Hepatic stellate cell (primary cell): ENCODE measurements at regions not wholly inside any gene's neighbourhood (a gene's known extent, or its start where the extent isn't known, plus 50 kb on each side); places are given as distances from the start of the nearest gene placed in this dataset.
"Not testable (repeated sequence)": the region's sequence is repeated elsewhere in the genome, so short reads cannot be mapped to it uniquely, and the experiment has no call there.

Experiments
- DNase-seq: peaks from one replicate; pipeline ENCODE4 v3.0.0; 2011; ENCODE audit warnings: low spot score

- no peak for DNase-seq
Observed at GRCh38 chr6:85192596-85192995, 257.3 kb upstream of the NT5E start.

DNA sequence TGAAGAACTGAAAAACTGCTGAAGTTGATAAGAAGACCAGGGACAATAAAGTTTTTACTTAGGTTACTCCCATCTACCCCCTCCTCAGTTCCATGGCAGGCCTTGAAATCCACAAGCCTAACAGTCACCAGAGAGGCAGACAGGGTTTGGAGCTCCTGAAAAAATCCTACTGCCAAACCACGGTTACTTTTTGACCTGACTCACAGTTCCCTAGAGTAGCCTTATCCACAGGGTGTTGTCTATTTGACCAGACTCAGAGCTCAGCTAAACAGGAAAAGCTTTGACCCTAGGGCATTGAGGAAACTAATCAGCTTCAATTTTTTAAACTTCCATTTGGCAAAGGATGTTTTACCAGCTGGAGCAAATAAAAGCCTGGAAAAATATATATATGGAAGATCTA is 257.7 kb upstream of the NT5E start:
- no peak for DNase-seq

DNA sequence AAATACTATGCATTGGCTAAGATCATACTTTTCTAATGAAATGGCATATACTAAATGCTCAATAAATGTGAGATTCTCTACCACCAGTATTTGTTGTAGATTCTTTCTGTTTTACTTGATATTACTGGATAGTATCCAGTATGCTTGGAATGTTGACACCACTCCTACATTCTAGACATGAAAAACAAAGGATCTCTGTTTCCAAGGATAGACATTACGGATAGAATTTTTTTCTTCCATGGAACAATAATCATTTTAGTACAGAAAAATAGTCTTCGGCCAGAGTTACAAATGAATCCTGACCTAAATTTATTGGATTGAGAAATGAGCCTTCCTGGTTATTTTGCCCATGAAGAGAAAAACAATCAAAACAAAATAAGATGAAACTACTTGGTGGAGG is 258.2 kb upstream of the NT5E start:
- no peak for DNase-seq

DNA sequence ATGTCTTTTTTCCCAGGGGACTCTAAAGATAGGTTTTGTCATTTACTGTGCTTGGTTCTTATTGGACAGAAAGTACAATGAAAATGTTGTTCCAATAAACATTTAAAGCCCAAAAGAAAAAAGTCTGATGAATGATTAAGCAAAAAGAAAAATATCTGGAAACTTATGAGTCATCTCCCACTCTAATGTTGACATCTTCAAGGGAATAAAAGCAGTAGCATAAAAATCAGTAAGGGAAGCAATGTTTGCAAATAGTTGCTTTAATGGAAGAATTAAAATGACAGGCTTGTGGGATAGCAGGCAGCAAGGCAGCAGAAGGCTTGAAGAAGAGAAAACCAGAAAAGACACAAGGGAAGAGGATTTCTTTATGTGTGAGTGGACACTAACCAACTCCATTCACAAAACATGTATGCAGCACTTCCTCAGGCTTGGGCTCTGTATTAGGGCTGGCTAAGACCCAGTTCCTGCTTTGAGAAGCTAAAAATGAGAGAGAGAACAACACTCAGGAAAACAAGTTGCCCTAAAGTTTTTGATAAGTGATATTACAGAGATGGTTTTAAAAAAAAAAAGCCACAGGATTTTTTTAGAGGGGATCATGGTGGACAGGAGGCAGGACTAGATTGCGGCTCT is 263.2 kb upstream of the NT5E start:
- no peak for DNase-seq

GRCh38 chr6:85185977-85186376 is 263.9 kb upstream of the NT5E start:
- no peak for DNase-seq

- no peak for DNase-seq
Observed at GRCh38 chr6:85183841-85184240, 266.0 kb upstream of the NT5E start.

- no peak for DNase-seq
Observed at GRCh38 chr6:85172705-85173104, 277.2 kb upstream of the NT5E start.

DNA sequence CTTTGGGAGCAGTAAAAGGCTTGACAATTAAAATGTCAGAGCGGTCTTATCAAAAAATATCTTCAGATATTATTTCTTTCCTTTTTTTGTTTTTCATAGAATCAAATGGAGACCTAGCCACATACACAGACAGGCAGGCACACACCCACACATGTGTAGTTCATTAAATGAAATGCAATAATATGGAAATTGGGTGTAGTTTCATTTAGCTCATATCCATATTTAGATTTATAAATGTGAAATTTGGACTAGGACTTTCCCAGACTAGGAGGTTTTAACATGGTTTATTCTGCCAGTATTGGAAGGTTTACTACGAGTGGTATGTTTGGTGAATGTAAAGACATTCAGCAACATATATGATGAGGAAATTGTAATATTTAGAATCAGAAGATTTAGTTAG is 277.7 kb upstream of the NT5E start:
- DNase-seq: no peak

DNA sequence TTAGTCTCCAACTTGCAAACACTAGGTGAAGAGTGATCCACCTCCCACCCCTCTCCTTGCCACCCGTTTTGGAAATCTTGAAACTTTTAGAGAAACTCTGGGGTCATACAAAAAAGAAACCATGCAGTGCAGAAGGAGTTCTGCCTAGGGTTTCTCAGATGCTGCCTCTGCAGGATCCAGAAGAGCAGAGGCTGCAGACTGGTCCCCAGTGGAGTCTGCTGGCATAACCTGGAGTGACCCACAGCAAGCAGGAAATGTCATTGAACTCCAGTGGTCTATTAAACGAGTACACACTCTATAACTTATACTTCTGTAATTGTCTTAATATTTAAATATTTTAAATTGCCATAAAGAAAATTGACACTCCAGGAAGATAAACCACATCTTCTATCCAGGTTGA is 280.7 kb upstream of the NT5E start:
- DNase-seq: no peak

GRCh38 chr6:85168146-85168545 is 281.7 kb upstream of the NT5E start:
- DNase-seq: no peak

DNA sequence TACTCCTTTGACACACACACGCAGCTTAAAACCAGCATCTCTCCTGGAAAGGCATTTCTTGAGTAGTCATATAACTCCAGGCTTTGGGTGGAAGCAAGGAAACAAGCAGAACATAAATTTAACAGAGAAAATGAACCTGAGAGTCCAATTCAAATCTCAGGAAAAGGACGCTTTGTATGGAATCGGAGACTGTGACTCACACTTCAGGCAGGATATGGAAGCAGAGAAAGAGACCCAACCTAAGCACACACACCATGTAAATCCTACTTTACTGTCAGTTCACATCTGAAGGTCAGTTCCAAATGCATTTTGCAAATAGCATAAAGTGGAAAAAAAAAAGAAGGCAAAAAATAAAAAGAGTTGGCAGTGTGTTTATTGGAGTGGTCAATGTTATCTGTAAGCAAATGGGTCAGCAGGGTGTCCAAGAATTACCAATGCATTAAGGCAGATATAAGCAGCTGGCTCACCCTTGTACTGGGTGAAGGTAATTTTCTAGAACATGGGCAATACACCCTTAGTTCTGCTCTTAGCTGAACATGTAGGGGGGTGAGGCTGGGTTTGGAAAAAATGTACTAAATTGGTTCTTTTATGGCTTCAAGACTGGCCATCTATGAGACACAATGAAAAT is 283.7 kb upstream of the NT5E start:
- no peak for DNase-seq

DNA sequence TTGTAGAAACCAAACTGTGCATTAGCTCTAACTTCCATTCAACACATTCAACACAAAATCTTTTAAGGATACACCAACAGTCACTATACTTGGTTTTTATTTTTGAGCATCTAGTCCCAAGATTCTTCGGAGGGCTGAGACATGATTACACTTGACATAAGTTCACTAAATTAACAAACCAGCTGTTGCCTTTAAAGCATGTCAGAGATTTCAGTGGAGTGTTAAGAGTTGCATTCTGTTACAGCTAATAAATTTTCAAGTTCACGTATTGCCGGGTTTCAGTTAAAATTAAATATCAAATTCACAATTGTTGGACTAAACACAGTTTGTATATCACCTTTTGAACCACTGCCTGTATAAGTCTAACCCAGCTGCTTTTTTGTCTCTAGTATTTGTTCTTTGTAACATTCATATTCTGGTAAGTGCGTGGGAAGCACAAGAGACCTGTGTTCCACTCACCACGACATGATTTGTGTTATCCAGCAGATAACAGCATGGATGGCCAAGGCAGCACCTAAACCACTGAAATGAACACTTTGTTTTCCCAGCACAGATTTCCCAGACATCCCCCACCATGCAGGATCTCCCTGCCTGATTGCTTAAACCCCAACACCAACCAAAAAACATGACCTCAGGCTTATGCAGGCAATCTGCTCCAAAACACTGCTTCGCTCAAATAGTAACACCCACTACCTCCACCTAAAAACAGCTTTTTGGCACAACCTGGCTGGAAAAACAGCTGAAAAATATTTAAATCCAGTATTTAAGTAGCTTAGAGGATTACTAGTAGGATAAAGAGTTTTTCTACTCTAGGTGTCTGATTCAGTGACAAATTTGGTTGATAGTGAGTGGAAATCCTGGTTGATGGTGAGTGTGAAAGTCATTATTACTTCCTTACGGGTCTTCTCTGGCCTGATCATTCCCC is 286.5 kb upstream of the NT5E start:
- no peak for DNase-seq

DNA sequence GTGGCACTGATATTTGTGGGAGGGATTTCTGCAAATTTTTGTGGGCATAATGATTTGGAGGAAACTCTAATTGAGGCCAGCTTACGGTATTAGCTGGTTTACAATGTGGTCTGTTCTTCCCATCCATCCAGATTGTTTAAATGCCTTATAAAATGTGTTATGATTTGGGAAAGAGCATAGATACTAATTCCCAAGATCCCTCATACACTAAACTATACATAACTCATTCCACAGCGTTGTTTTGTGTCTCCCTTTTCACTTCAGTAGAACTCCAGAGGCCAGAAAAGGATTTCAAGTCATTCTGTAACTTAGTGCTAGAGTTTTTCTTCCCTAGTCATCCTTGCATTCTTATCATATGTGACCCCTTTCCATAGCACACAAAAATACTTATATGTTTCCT is 292.6 kb upstream of the NT5E start:
- no peak for DNase-seq

- DNase-seq: no peak
Observed at GRCh38 chr6:85143676-85144075, 306.2 kb upstream of the NT5E start.

DNA sequence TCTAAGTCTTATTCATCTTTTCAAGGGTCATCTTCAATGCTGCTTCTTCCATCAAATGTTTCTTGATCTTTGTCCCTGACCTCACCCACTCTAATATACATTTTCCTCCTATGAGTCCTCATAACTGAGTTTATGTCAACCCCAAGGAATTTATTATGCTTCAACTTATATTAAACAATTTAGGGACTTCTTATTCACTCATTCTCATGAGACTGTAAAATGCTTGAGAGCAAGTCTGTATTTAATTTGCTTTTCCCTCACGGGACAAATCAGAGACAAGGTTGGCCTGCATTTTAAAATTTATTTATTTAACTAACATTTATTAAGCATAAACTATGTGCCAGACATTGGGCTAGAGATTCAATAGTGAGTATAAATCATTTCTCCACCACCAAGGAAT is 312.0 kb upstream of the NT5E start:
- no peak for DNase-seq

DNA sequence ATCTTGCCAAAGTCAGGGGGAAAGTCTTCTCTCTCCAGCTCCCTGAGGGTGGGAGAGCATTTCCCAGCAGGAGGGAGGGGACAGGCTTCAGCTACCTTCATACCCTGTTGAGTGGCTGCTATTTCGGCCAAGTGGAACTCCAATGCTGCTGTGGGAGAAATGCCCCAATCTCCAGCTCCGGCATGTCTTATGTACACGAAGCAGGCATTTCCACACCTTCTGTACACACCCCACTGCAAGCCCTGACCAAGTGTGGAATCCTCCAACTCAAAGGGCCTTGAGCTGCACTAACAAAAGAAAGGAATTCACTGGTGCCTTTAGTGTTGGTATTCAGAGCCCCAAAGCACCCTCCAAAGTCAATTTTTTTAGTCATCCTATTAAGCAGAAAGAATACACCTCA is 313.6 kb upstream of the NT5E start:
- DNase-seq: no peak

GRCh38 chr6:85135376-85136094 is 314.3 kb upstream of the NT5E start:
- no peak for DNase-seq

DNA sequence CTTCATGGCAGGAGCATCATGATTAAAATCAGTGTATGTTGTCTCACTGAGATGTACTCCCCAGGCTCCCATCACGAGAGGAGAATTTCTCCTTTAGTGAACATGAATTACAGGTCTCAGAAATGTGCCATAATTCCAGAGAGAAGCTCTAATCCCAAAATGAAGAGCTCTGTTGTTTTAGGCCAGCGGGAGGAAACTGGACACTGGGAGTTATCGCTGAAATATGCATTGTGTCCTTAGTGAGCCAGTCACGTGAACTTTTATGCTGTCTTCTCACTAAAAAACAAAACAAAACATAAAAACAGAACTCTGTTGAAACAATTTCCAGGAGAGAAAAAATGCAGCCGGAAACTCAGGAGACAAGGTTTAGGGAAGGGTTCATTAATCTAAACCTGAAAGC is 315.7 kb upstream of the NT5E start:
- DNase-seq: no peak

DNA sequence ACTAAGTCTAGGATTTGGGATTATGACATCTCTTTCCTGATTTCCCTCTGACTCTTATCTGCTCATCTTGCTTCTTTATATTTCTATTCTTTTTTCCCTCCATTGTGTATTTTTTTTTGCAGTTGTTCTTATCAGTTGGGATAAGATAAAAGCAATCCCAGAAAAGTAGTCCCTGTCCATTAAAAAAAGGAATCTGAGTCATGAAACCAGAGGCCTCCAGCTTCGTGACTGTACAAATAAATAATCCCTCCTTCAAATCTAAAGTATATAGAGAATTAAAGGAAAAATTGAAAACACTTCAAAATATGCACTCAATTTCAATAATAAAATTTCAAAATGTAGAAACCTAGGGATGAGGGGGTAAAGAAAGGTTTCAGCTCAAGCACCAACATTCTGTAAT is 317.8 kb upstream of the NT5E start:
- no peak for DNase-seq

- DNase-seq: no peak
Observed at GRCh38 chr6:85130743-85131142, 319.1 kb upstream of the NT5E start.

GRCh38 chr6:85129881-85130280 is 320.0 kb upstream of the NT5E start:
- DNase-seq: no peak

- DNase-seq: no peak
Observed at GRCh38 chr6:85128781-85129180, 321.1 kb upstream of the NT5E start.

DNA sequence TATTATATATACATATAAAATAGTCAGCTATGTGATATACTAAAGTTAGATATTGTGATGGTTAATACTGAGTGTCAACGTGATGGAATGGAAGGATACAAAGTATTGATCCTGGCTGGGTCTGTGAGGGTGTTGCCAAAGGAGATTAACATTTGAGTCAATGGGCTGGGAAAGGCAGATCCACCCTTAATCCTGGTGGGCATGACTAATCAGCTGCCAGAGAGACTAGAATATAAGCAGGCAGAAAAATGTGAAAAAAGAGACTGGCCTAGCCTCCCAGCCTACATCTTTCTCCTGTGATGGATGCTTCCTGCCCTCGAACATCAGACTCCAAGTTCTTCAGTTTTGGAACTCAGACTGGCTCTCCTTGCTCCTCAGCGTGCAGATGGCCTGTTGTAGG is 321.6 kb upstream of the NT5E start:
- DNase-seq: not testable (repeated sequence)
